H1 (cell line): ENCODE measurements at regions not wholly inside any gene's neighbourhood (a gene's known extent, or its start where the extent isn't known, plus 50 kb on each side); places are given as distances from the start of the nearest gene placed in this dataset.

Experiments used
- CTCF ChIA-PET: fragments of 300-600 bp; sonication (Branson Sonifier 250); formaldehyde crosslinking; loops from one replicate; lab custom pipeline; 2021; ENCODE audit not compliant: partially characterized antibody; lab: Charles Lee
- POLR2A ChIA-PET: fragments of 300-600 bp; sonication (Branson Sonifier 250); formaldehyde crosslinking; loops from one replicate; lab custom pipeline; 2021; ENCODE audit warnings: inconsistent platforms; ENCODE audit not compliant: partially characterized antibody; lab: Charles Lee
- DNase-seq, 2 experiments: peaks; one replicate each; pipeline versions ENCODE4 v3.0.0 to v3.0.0-alpha.2; 2010 to 2022; ENCODE audit warnings: low spot score in 2 of 2, low read depth in 1 of 2, mixed read lengths in 1 of 2
- FAIRE-seq: peaks from 2 replicates; lab custom pipeline; 2011; peaks lifted over from hg19 to GRCh38; lab: Jason Lieb, UNC
- H2AFZ ChIP-seq: 2 replicates; pipeline ENCODE4 v1.8.1; 2012; ENCODE audit warnings: low read length, inconsistent platforms
- H2AK5ac ChIP-seq: 2 replicates; pipeline ENCODE4 v1.6.1; 2013; ENCODE audit warnings: low read depth, low read length
- H2BK120ac ChIP-seq: replicated peaks from 2 replicates; pipeline ENCODE3; 2013; ENCODE audit warnings: low read depth, low read length, inconsistent platforms
- H2BK12ac ChIP-seq: 2 replicates; pipeline ENCODE4 v1.6.1; 2013; ENCODE audit warnings: low read depth, low read length
- H2BK15ac ChIP-seq: 2 replicates; pipeline ENCODE4 v1.6.1; 2013; ENCODE audit warnings: low read length
- H2BK20ac ChIP-seq: 2 replicates; pipeline ENCODE4 v1.6.1; 2013; ENCODE audit warnings: low read length
- H2BK5ac ChIP-seq: 2 replicates; pipeline ENCODE4 v1.6.1; 2013; ENCODE audit warnings: low read depth, low read length
- H3K14ac ChIP-seq: 2 replicates; pipeline ENCODE4 v1.6.1; 2013; ENCODE audit warnings: inconsistent platforms; ENCODE audit not compliant: insufficient read length
- H3K18ac ChIP-seq: 2 replicates; pipeline ENCODE4 v1.6.1; 2013; ENCODE audit warnings: low read length; ENCODE audit errors: extremely low read depth
- H3K23ac ChIP-seq: 2 replicates; pipeline ENCODE4 v1.6.1; 2013; ENCODE audit warnings: inconsistent platforms; ENCODE audit not compliant: insufficient read length
- H3K23me2 ChIP-seq: 2 replicates; pipeline ENCODE4 v1.6.1; 2013; ENCODE audit warnings: low read depth, low read length
- H3K27ac ChIP-seq: 2 replicates; pipeline ENCODE4 v1.6.1; 2011; ENCODE audit warnings: low read depth, low read length, inconsistent platforms
- H3K27me3 ChIP-seq, 4 experiments: replicated peaks in 1 of 4; 1 replicate in 1 of 4; 2 replicates in 3 of 4; pipeline versions ENCODE4 v1.6.1 to v1.8.1; 2011 to 2013; ENCODE audit warnings: low read length in 3 of 4, mild to moderate bottlenecking in 3 of 4, inconsistent platforms in 2 of 4, mixed read lengths in 2 of 4, moderate library complexity in 1 of 4; ENCODE audit not compliant: control insufficient read depth in 3 of 4, insufficient read depth in 3 of 4; ENCODE audit errors: extremely low read depth in 1 of 4
- H3K36me3 ChIP-seq, 4 experiments: 2 replicates each; pipeline versions ENCODE4 v1.6.1 to v1.8.1; 2011 to 2013; ENCODE audit warnings: mild to moderate bottlenecking in 4 of 4, low read length in 3 of 4, moderate library complexity in 2 of 4, control low read depth in 1 of 4, inconsistent platforms in 1 of 4; ENCODE audit not compliant: insufficient read depth in 4 of 4, control insufficient read depth in 2 of 4
- H3K4ac ChIP-seq: replicated peaks from 2 replicates; pipeline ENCODE3; 2013; ENCODE audit warnings: low read length, low read depth, mixed read lengths, inconsistent platforms; ENCODE audit not compliant: insufficient read length
- H3K4me1 ChIP-seq, 4 experiments: replicated peaks in 1 of 4; 1 replicate in 1 of 4; 2 replicates in 3 of 4; pipeline versions ENCODE4 v1.6.1 to v1.8.1; 2011 to 2013; ENCODE audit warnings: low read length in 3 of 4, inconsistent platforms in 2 of 4, mixed read lengths in 1 of 4; ENCODE audit not compliant: insufficient read depth in 4 of 4, control insufficient read depth in 3 of 4
- H3K4me2 ChIP-seq, 2 experiments: 2 replicates each; pipeline versions ENCODE4 v1.6.1 to v1.8.1; 2011 to 2013; ENCODE audit warnings: low read depth in 2 of 2, low read length in 2 of 2, control low read depth in 1 of 2, inconsistent platforms in 1 of 2, mild to moderate bottlenecking in 1 of 2; ENCODE audit not compliant: insufficient read depth in 1 of 2
- H3K4me3 ChIP-seq, 4 experiments: fragments of 200-600, 300-600 bp in 1 of 4; sonication (generic), shearing (Covaris generic), sonication (Bioruptor Twin) in 1 of 4; 2 replicates each; pipeline versions ENCODE4 v1.5.1 to v1.8.1; 2011 to 2016; ENCODE audit warnings: low read length in 4 of 4, low read depth in 3 of 4, control low read depth in 2 of 4, inconsistent platforms in 2 of 4, mild to moderate bottlenecking in 2 of 4, mixed read lengths in 1 of 4, moderate library complexity in 1 of 4; ENCODE audit not compliant: insufficient read depth in 2 of 4; ENCODE audit errors: extremely low read depth in 1 of 4
- H3K56ac ChIP-seq: replicated peaks from 2 replicates; pipeline ENCODE3; 2013; ENCODE audit warnings: low read depth, mild to moderate bottlenecking, mixed read lengths, low read length, inconsistent platforms; ENCODE audit not compliant: insufficient read length
- H3K79me1 ChIP-seq: 2 replicates; pipeline ENCODE4 v1.6.1; 2013; ENCODE audit warnings: low read depth, low read length, control low read depth
- H3K79me2 ChIP-seq, 2 experiments: 2 replicates each; pipeline versions ENCODE4 v1.6.1 to v1.8.1; 2012 to 2013; ENCODE audit warnings: low read length in 2 of 2, mild to moderate bottlenecking in 2 of 2, inconsistent platforms in 1 of 2; ENCODE audit not compliant: insufficient read depth in 2 of 2, control insufficient read depth in 1 of 2
- H3K9ac ChIP-seq, 4 experiments: replicated peaks in 1 of 4; 1 replicate in 1 of 4; 2 replicates in 3 of 4; pipeline versions ENCODE4 v1.6.1 to v1.8.1; 2011 to 2013; ENCODE audit warnings: low read depth in 3 of 4, low read length in 3 of 4, control low read depth in 2 of 4, mild to moderate bottlenecking in 2 of 4, moderate library complexity in 2 of 4, inconsistent platforms in 1 of 4; ENCODE audit errors: extremely low read depth in 1 of 4
- H3K9me3 ChIP-seq, 2 experiments: 2 replicates each; pipeline versions ENCODE4 v1.6.1 to v1.8.1; 2012 to 2013; ENCODE audit warnings: mild to moderate bottlenecking in 2 of 2, moderate library complexity in 2 of 2, control low read depth in 1 of 2, inconsistent platforms in 1 of 2, low read depth in 1 of 2, low read length in 1 of 2, mixed read lengths in 1 of 2; ENCODE audit not compliant: insufficient read depth in 2 of 2
- H4K20me1 ChIP-seq, 2 experiments: replicated peaks in 1 of 2; 2 replicates each; pipeline versions ENCODE3 to v1.8.1; 2011 to 2013; ENCODE audit warnings: inconsistent platforms in 2 of 2, low read length in 2 of 2, mild to moderate bottlenecking in 1 of 2; ENCODE audit not compliant: insufficient read depth in 2 of 2, control insufficient read depth in 1 of 2
- H4K5ac ChIP-seq: 2 replicates; pipeline ENCODE4 v1.6.1; 2013; ENCODE audit warnings: low read length, low read depth, mixed read lengths, inconsistent platforms; ENCODE audit not compliant: insufficient read length
- H4K8ac ChIP-seq: 2 replicates; pipeline ENCODE4 v1.8.0; 2013; ENCODE audit warnings: mild to moderate bottlenecking, moderate library complexity, low read length, inconsistent platforms; ENCODE audit not compliant: insufficient read depth; ENCODE audit errors: extremely low read depth
- H4K91ac ChIP-seq: replicated peaks from 2 replicates; pipeline ENCODE3; 2013; ENCODE audit warnings: low read length, mixed read lengths, inconsistent platforms; ENCODE audit not compliant: insufficient read length
- RAD21 ChIP-seq, 2 experiments: IDR thresholded peaks in 1 of 2; conservative IDR thresholded peaks in 1 of 2; 2 replicates each; pipeline ENCODE4 v1.6.1; 2011; ENCODE audit warnings: low read depth in 2 of 2, low read length in 2 of 2, improper control_type of control experiment in 1 of 2, inconsistent platforms in 1 of 2, mild to moderate bottlenecking in 1 of 2, moderate library complexity in 1 of 2
- WGBS, 2 experiments: shearing (Covaris generic) in 1 of 2; methylation state at CpG; one replicate each; pipeline versions ENCODE4 v1.1.6 to v1.1.7; 2013 to 2015; ENCODE audit warnings: low lambda C conversion rate in 2 of 2, mixed read lengths in 2 of 2, inconsistent platforms in 1 of 2, low coverage in 1 of 2, missing lambda C conversion rate in 1 of 2; ENCODE audit not compliant: insufficient replicate concordance in 2 of 2, insufficient coverage in 1 of 2, insufficient read length in 1 of 2; ENCODE audit errors: extremely low coverage in 1 of 2, missing lambda C conversion rate in 1 of 2; 5-methylcytosine and 5-hydroxymethylcytosine counted together

- H2BK12ac ChIP-seq, result peak overlapping the region; percentile 84; the same call in 1 of the 2 replicates
- TF ChIP-seq RAD21 (IDR thresholded peaks at IDR 0.05 in 1 of 2, conservative IDR thresholded peaks at IDR 0.05 in 1 of 2; ENCODE audit: low read depth in 2 of 2, low read length in 2 of 2), result peak; percentile 71 to 78
Measured at GRCh38 chrX:16445166-16445752, 204.7 kb upstream of the S100G start.

More at GRCh38 chrX:16445166-16445752, 204.7 kb upstream of the S100G start:
- Histone ChIP-seq H3K4ac (peak overlapping the region; percentile 69), H3K9ac (no peak overlapping the region), H4K91ac (peak overlapping the region; percentile 74), H3K18ac (no peak overlapping the region), H2AFZ (no peak overlapping the region), H2BK5ac (no peak overlapping the region; the same call in 1 of the 2 replicates), H3K4me3 (no peak overlapping the region), H3K79me1 (no peaks in the 10 kb centered on the region), H2AK5ac (no peak overlapping the region), H3K14ac (no peak overlapping the region), H2BK15ac (no peak overlapping the region), H4K5ac (no peak overlapping the region), H3K23me2 (no peaks in the 10 kb centered on the region), H4K20me1 (no peaks in the 10 kb centered on the region), H3K79me2 (no peaks in the 10 kb centered on the region), H3K4me2 (no peak overlapping the region), H2BK20ac (no peak overlapping the region), H2BK120ac (peak overlapping the region; percentile 72), H3K23ac (no peak overlapping the region), H3K9me3 (no peaks in the 10 kb centered on the region), H3K27me3 (no peaks in the 10 kb centered on the region), H4K8ac (no peak overlapping the region), H3K36me3 (no peaks in the 10 kb centered on the region), H3K56ac (no peak overlapping the region), H3K27ac (no peak overlapping the region), H3K4me1 (peaks cover 0 to 2% (median 0%) of the 10 kb centered on the region in 4 experiments; a peak in 1 of 7 replicates)
- ChIA-PET CTCF (interaction anchor here (0.6 to 2.3 kb wide), 23 partner anchors 9 to 629 kb away, joined by 3 to 11 read pairs (median 4); no protein-coding TSS in a partner anchor), POLR2A (no interaction called here)
- DNase-seq (no peak), FAIRE-seq (peak; percentile 74)
- 47% methylated on average over 4 of the region's 6 CpGs; no CpG with 5 or more reads in 1 of the 2 experiments for WGBS, 2 experiments
